CD4-positive, alpha-beta T cell (primary cell): ENCODE measurements at regions not wholly inside any gene's neighbourhood (a gene's known extent, or its start where the extent isn't known, plus 50 kb on each side); places are given as distances from the start of the nearest gene placed in this dataset.

Experiments used
- ATAC-seq: fragments of 200-7000 bp; cut with Tn5 transposase; one replicate; pipeline ENCODE4 v1.10.0; 2022; ENCODE audit warnings: mild to moderate bottlenecking; ENCODE audit not compliant: poor library complexity
- CTCF ChIA-PET: fragments of 350-600 bp; sonication (Branson Sonifier 250); formaldehyde crosslinking; loops from one replicate; lab custom pipeline; 2021; ENCODE audit warnings: antibody characterized with exemption, inconsistent platforms; lab: Charles Lee
- POLR2A ChIA-PET: fragments of 350-600 bp; sonication (Branson Sonifier 250); formaldehyde crosslinking; loops from one replicate; lab custom pipeline; 2021; ENCODE audit warnings: antibody characterized with exemption, inconsistent platforms; lab: Charles Lee
- DNase-seq, 14 experiments: peaks; one replicate each; pipeline ENCODE4 v3.0.0-alpha.2; 2013 to 2020; ENCODE audit warnings: mixed read lengths in 2 of 14
- H3K27ac ChIP-seq, 2 donors: one replicate each; pipeline versions ENCODE4 v1.5.1 to v1.7.0; 2013; ENCODE audit warnings: low read length in 2 of 2, low read depth in 1 of 2, mild to moderate bottlenecking in 1 of 2
- H3K27me3 ChIP-seq, 2 experiments: 1 replicate in 1 of 2; 2 replicates in 1 of 2; pipeline versions ENCODE4 v1.6.1 to v1.7.0; 2013; ENCODE audit warnings: low read length in 2 of 2, control low read depth in 1 of 2, mild to moderate bottlenecking in 1 of 2, moderate library complexity in 1 of 2; ENCODE audit not compliant: insufficient read depth in 2 of 2, control insufficient read depth in 1 of 2
- H3K36me3 ChIP-seq: one replicate; pipeline ENCODE4 v1.6.1; 2013; ENCODE audit warnings: low read length, control low read depth; ENCODE audit not compliant: insufficient read depth
- H3K4me1 ChIP-seq: one replicate; pipeline ENCODE4 v1.6.1; 2013; ENCODE audit warnings: low read length, control low read depth; ENCODE audit not compliant: insufficient read depth
- H3K4me3 ChIP-seq: one replicate; pipeline ENCODE4 v1.5.1; 2013; ENCODE audit warnings: mild to moderate bottlenecking, low read length, moderate library complexity
- H3K9me3 ChIP-seq, 2 experiments: 1 replicate in 1 of 2; 2 replicates in 1 of 2; pipeline versions ENCODE4 v1.6.1 to v1.7.0; 2013; ENCODE audit warnings: low read length in 2 of 2, mild to moderate bottlenecking in 2 of 2, control low read depth in 1 of 2, moderate library complexity in 1 of 2; ENCODE audit not compliant: control insufficient read depth in 1 of 2, insufficient read depth in 1 of 2
- H3K27ac Mint-ChIP-seq: one replicate; pipeline ENCODE4 v1.8.0; 2020; ENCODE audit warnings: mixed read lengths
- H3K27me3 Mint-ChIP-seq: one replicate; pipeline ENCODE4 v1.8.0; 2021; ENCODE audit warnings: mixed read lengths
- H3K36me3 Mint-ChIP-seq: one replicate; pipeline ENCODE4 v1.8.0; 2021; ENCODE audit warnings: low read depth, mixed read lengths
- H3K4me1 Mint-ChIP-seq: one replicate; pipeline ENCODE4 v1.8.0; 2021; ENCODE audit warnings: low read depth, mixed read lengths
- H3K4me3 Mint-ChIP-seq: one replicate; pipeline ENCODE4 v1.8.0; 2020; ENCODE audit warnings: mild to moderate bottlenecking, mixed read lengths
- H3K9me3 Mint-ChIP-seq: one replicate; pipeline ENCODE4 v1.8.0; 2020; ENCODE audit warnings: mixed read lengths
- CTCF ChIP-seq: fragments of 200-600 bp; IDR thresholded peaks from one replicate; pipeline ENCODE4 v1.8.0; 2022; ENCODE audit warnings: antibody characterized with exemption, mild to moderate bottlenecking
- intact Hi-C, 2 experiments: fragments of 100-400 bp; cut with DNase I in 1 of 2; cut with micrococcal nuclease in 1 of 2; formaldehyde crosslinking; loops; one replicate each; pipeline versions ENCODE4 v1.15.1 to v1.9.0; 2023 to 2025; cut with DNase I, micrococcal nuclease

- no peak overlapping the region for H3K4me3 ChIP-seq
- DNase-seq (no peak), ATAC-seq (no peak)
- no peak overlapping the region for H3K27ac ChIP-seq
- CTCF ChIA-PET, result no interaction called here
- H3K4me3 Mint-ChIP-seq, result no peak overlapping the region
- no peaks in the 10 kb centered on the region for H3K27me3 Mint-ChIP-seq
- H3K4me1 ChIP-seq, result peaks cover 27% of the 10 kb centered on the region
- H3K9me3 Mint-ChIP-seq, result peaks cover 4% of the 10 kb centered on the region
- no peak for TF ChIP-seq CTCF
- POLR2A ChIA-PET, result interaction anchor here (1.0 to 1.6 kb wide), 2 partner anchors 49 to 68 kb away, joined by 3 read pairs; no protein-coding TSS in a partner anchor
- no peaks in the 10 kb centered on the region for H3K27me3 ChIP-seq
- intact Hi-C loops, result loop anchor here in 1 of 2 experiments (5.0 kb wide), 2 partner anchors 33 to 37 kb away; no protein-coding TSS in a partner anchor
- peaks cover 0 to 6% of the 10 kb centered on the region in 2 experiments for H3K9me3 ChIP-seq
- H3K4me1 Mint-ChIP-seq, result peaks cover 69% of the 10 kb centered on the region
- H3K36me3 ChIP-seq, result no peaks in the 10 kb centered on the region
- peaks cover 3% of the 10 kb centered on the region for H3K36me3 Mint-ChIP-seq
- peak overlapping the region; percentile 10 for H3K27ac Mint-ChIP-seq
Observed at GRCh38 chr2:234415706-234416105, 81.2 kb downstream of the ARL4C start.

- Histone ChIP-seq H3K9me3 (peaks cover 0 to 6% of the 10 kb centered on the region in 2 experiments), H3K27me3 (no peaks in the 10 kb centered on the region), H3K27ac (no peak overlapping the region), H3K4me3 (no peak overlapping the region), H3K36me3 (no peaks in the 10 kb centered on the region), H3K4me1 (peaks cover 23% of the 10 kb centered on the region)
- DNase-seq, result peak in 3 of 14 experiments; percentile 14 to 48 (median 39)
- no peak overlapping the region for H3K4me3 Mint-ChIP-seq
- H3K27me3 Mint-ChIP-seq, result no peaks in the 10 kb centered on the region
- peaks cover 4% of the 10 kb centered on the region for H3K9me3 Mint-ChIP-seq
- ChIA-PET POLR2A (interaction anchor here (0.9 to 1.6 kb wide), 5 partner anchors 9 to 125 kb away, joined by 3 to 5 read pairs (median 3); no protein-coding TSS in a partner anchor), CTCF (interaction anchor here (1.2 kb wide), 1 partner anchor 86 kb away, joined by 3 read pairs; no protein-coding TSS in a partner anchor)
- H3K4me1 Mint-ChIP-seq, result peaks cover 66% of the 10 kb centered on the region
- peak overlapping the region; percentile 10 for H3K27ac Mint-ChIP-seq
- H3K36me3 Mint-ChIP-seq, result peaks cover 3% of the 10 kb centered on the region
- ATAC-seq, result peak; percentile 26
- intact Hi-C loops, result no loop called here
- TF ChIP-seq CTCF, result no peak
Observed at GRCh38 chr2:234414596-234414995, 82.3 kb downstream of the ARL4C start.

GRCh38 chr2:234412726-234413125, 84.2 kb downstream of the ARL4C start:
- no peaks in the 10 kb centered on the region for H3K36me3 Mint-ChIP-seq
- ChIA-PET CTCF (interaction anchor here (1.1 to 1.6 kb wide), 2 partner anchors 21 to 124 kb away, joined by 3 to 4 read pairs; no protein-coding TSS in a partner anchor), POLR2A (interaction anchor here (0.7 to 2.3 kb wide), 4 partner anchors 10 to 43 kb away, joined by 3 to 8 read pairs (median 3); no protein-coding TSS in a partner anchor)
- TF ChIP-seq CTCF, result no peak
- Histone ChIP-seq H3K27ac (no peak overlapping the region), H3K4me3 (no peak overlapping the region), H3K27me3 (no peaks in the 10 kb centered on the region), H3K9me3 (peaks cover 0 to 2% of the 10 kb centered on the region in 2 experiments), H3K4me1 (peaks cover 22% of the 10 kb centered on the region), H3K36me3 (no peaks in the 10 kb centered on the region)
- H3K4me3 Mint-ChIP-seq, result no peak overlapping the region
- DNase-seq (no peak), ATAC-seq (no peak)
- intact Hi-C loops, result no loop called here
- H3K4me1 Mint-ChIP-seq, result peaks cover 54% of the 10 kb centered on the region
- H3K27me3 Mint-ChIP-seq, result no peaks in the 10 kb centered on the region
- no peaks in the 10 kb centered on the region for H3K9me3 Mint-ChIP-seq
- H3K27ac Mint-ChIP-seq, result no peak overlapping the region
